ENCODE measurements at regions not wholly inside any gene's neighbourhood (a gene's known extent, or its start where the extent isn't known, plus 50 kb on each side); places are given as distances from the start of the nearest gene placed in this dataset.

DNA sequence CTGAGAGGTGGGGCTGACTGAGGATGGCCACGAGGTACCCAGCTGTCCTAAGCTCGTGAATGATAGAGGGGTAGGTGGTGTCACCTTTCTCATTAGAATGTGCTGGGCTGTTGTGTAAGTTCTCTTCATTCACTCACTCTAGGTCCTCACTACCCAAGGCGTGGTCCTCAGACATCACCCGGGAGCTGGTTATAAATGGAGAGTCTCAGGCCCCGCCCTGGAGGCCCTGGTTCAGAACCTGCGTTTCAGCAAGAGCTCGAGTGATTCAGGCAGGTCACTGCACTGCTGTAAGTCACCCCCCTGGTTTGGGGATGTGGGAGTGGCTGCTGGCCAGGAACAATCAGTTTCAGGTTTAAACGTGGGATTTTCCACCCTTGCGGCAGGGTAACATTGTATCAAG, 139.8 kb downstream of the FOXL1 start:
- TF ChIP-seq, protein P1, sequence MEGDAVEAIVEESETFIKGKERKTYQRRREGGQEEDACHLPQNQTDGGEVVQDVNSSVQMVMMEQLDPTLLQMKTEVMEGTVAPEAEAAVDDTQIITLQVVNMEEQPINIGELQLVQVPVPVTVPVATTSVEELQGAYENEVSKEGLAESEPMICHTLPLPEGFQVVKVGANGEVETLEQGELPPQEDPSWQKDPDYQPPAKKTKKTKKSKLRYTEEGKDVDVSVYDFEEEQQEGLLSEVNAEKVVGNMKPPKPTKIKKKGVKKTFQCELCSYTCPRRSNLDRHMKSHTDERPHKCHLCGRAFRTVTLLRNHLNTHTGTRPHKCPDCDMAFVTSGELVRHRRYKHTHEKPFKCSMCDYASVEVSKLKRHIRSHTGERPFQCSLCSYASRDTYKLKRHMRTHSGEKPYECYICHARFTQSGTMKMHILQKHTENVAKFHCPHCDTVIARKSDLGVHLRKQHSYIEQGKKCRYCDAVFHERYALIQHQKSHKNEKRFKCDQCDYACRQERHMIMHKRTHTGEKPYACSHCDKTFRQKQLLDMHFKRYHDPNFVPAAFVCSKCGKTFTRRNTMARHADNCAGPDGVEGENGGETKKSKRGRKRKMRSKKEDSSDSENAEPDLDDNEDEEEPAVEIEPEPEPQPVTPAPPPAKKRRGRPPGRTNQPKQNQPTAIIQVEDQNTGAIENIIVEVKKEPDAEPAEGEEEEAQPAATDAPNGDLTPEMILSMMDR (IDR thresholded peaks at IDR 0.05), result no peak
- no peak for TF ChIP-seq POLR2A (IDR thresholded peaks at IDR 0.05)
- no peak for TF ChIP-seq POLR2AphosphoS5 (IDR thresholded peaks at IDR 0.05; ENCODE audit: insufficient read depth in 1 of 2, low read depth in 1 of 2)

All from vagina (tissue), 2 donors.